ENCODE measurements at regions not wholly inside any gene's neighbourhood (a gene's known extent, or its start where the extent isn't known, plus 50 kb on each side); places are given as distances from the start of the nearest gene placed in this dataset.
"Not testable (repeated sequence)": the region's sequence is repeated elsewhere in the genome, so short reads cannot be mapped to it uniquely, and the experiment has no call there.

- no peak for DNase-seq (ENCODE audit: low read depth in 2 of 2)
Observed at GRCh38 chr10:106296750-106297392, 867.6 kb downstream of the SORCS1 start.

GRCh38 chr10:106284802-106285587, 879.5 kb downstream of the SORCS1 start:
- DNase-seq (ENCODE audit: low read depth in 2 of 2) = peak in 1 of 2 experiments; percentile 14

GRCh38 chr10:106280896-106281460, 883.5 kb downstream of the SORCS1 start:
- DNase-seq (ENCODE audit: low read depth in 2 of 2) = no peak

- DNase-seq (ENCODE audit: low read depth in 2 of 2) = peak; percentile 10 to 15
Observed at GRCh38 chr10:106278383-106278782, 886.1 kb downstream of the SORCS1 start.

- no peak for DNase-seq (ENCODE audit: low read depth in 2 of 2)
Observed at GRCh38 chr10:106271237-106271636, 893.3 kb downstream of the SORCS1 start.

- no peak for DNase-seq (ENCODE audit: low read depth in 2 of 2)
Observed at GRCh38 chr10:106268000-106268399, 896.5 kb downstream of the SORCS1 start.

- DNase-seq (ENCODE audit: low read depth in 2 of 2) = no peak
Observed at GRCh38 chr10:106267591-106267990, 896.9 kb downstream of the SORCS1 start.

GRCh38 chr10:106257432-106257831, 907.1 kb downstream of the SORCS1 start:
- DNase-seq (ENCODE audit: low read depth in 2 of 2) = not testable (repeated sequence)

GRCh38 chr10:106255111-106255678, 909.3 kb downstream of the SORCS1 start:
- no peak for DNase-seq (ENCODE audit: low read depth in 2 of 2)

GRCh38 chr10:106254071-106254470, 910.4 kb downstream of the SORCS1 start:
- no peak for DNase-seq (ENCODE audit: low read depth in 2 of 2)

GRCh38 chr10:106252541-106252940, 912.0 kb downstream of the SORCS1 start:
- no peak for DNase-seq (ENCODE audit: low read depth in 2 of 2)

- no peak for DNase-seq (ENCODE audit: low read depth in 2 of 2)
Observed at GRCh38 chr10:106251573-106251972, 912.9 kb downstream of the SORCS1 start.

- no peak for DNase-seq (ENCODE audit: low read depth in 2 of 2)
Observed at GRCh38 chr10:106242301-106242700, 922.2 kb downstream of the SORCS1 start.

- no peak for DNase-seq (ENCODE audit: low read depth in 2 of 2)
Observed at GRCh38 chr10:106226828-106227227, 937.7 kb downstream of the SORCS1 start.

- no peak for DNase-seq (ENCODE audit: low read depth in 2 of 2)
Observed at GRCh38 chr10:106226142-106226541, 938.4 kb downstream of the SORCS1 start.

- DNase-seq (ENCODE audit: low read depth in 2 of 2) = peak; percentile 31 to 35
Observed at GRCh38 chr10:106224676-106225075, 939.8 kb downstream of the SORCS1 start.

- no peak for DNase-seq (ENCODE audit: low read depth in 2 of 2)
Observed at GRCh38 chr10:106217627-106218026, 946.9 kb downstream of the SORCS1 start.

GRCh38 chr10:106216085-106216484, 948.4 kb downstream of the SORCS1 start:
- DNase-seq (ENCODE audit: low read depth in 2 of 2) = no peak

GRCh38 chr10:106214243-106214642, 950.3 kb downstream of the SORCS1 start:
- no peak for DNase-seq (ENCODE audit: low read depth in 2 of 2)

GRCh38 chr10:106213493-106213892, 951.0 kb downstream of the SORCS1 start:
- no peak for DNase-seq (ENCODE audit: low read depth in 2 of 2)

- no peak for DNase-seq (ENCODE audit: low read depth in 2 of 2)
Observed at GRCh38 chr10:106198275-106198674, 966.2 kb downstream of the SORCS1 start.

GRCh38 chr10:106189292-106189691, 975.2 kb downstream of the SORCS1 start:
- no peak for DNase-seq (ENCODE audit: low read depth in 2 of 2)

- peak; percentile 64 to 69 for DNase-seq (ENCODE audit: low read depth in 2 of 2)
Observed at GRCh38 chr10:106185951-106186350, 978.6 kb downstream of the SORCS1 start.
